Fibroblast of skin of right biceps (primary cell): ENCODE measurements at regions not wholly inside any gene's neighbourhood (a gene's known extent, or its start where the extent isn't known, plus 50 kb on each side); places are given as distances from the start of the nearest gene placed in this dataset.
"Not testable (repeated sequence)": the region's sequence is repeated elsewhere in the genome, so short reads cannot be mapped to it uniquely, and the experiment has no call there.

ENCODE experiments used
- DNase-seq: peaks from one replicate; pipeline ENCODE4 v3.0.0-alpha.2; 2013

DNA sequence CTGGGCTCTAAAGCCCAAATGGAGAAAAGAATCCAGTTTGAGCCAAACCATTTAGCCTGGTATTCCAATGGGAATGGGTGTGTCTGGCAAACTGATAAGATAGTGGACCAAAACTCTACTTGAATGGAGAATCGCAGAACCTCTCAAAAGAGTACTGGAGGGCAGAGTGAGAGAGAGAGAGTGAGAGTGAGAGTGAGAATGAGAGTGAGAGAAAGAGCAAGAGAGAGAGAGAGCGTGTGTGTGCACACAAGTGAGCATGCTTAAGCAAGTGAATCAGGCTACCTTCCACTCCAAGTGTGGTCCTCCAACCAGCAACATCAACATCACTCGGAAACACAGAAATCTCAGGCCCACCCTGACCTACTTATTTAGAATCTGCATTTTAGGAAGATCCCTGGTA lies 58.8 kb downstream of the UQCRFS1 start:
- DNase-seq, result no peak

DNA sequence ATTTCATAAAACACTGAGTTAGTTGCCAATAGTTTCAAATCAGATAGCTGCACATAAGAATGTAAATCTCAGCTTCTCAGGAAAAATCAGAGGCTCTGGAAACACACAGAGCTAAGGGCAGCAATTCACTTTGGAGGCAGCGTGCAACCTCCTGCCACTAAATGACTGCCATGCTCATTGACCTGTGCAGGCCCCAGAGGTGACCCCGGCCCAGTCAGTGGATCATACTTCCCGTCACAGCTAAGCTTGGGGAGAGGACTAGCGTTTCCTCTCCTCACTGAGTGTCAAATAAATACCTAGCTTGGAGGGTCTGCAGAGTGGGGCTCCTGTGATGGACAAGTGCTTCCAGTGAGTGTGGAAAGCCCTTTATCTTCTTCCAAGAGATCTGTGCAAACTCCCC lies 67.2 kb downstream of the UQCRFS1 start:
- DNase-seq, result no peak

DNA sequence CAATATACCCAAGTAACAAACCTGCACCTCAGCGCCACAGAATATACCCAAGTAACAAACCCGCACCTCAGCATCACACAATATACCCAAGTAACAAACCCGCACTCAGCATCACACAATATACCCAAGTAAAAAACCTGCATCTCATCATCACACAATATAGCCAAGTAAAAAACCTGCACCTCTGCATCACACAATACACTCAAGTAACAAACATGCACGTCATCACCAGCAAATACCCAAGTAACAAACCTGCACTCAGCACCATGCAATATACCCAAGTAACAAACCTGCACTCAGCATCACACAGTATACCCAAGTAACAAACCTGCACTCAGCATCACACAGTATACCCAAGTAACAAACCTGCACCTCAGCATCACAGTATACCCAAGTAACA lies 69.8 kb downstream of the UQCRFS1 start:
- DNase-seq, result no peak

DNA sequence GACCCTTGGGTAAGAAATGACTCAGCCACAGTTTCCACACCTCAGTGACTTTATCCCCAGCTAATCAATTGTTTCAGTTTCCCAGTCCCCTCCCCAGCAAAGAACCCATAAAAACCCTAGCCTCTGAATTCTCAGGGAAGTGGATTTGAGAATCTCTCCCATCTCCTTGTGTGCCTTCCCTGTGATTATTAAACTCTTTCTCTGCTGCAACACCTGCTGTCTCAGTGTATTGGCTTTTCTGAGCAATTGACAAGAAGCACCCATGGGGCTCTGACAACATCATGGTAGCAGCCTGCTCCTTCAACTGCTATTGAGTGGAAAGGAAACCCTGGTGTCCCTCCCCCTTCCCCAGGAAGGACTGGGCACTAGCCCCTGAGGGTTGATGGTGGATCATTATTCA lies 73.7 kb downstream of the UQCRFS1 start:
- no peak for DNase-seq

DNA sequence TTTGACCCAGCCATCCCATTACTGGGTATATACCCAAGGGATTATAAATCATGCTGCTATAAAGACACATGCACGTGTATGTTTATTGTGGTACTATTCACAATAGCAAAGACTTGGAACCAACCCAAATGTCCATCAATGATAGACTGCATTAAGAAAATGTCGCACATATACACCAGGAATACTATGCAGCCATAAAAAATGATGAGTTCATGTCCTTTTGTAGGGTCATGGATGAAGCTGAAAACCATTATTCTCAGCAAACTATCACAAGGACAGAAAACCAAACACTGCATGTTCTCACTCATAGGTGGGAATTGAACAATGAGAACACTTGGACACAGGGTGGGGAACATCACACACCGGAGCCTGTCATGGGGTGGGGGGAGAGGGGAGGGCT lies 74.7 kb downstream of the UQCRFS1 start:
- DNase-seq, result not testable (repeated sequence)

DNA sequence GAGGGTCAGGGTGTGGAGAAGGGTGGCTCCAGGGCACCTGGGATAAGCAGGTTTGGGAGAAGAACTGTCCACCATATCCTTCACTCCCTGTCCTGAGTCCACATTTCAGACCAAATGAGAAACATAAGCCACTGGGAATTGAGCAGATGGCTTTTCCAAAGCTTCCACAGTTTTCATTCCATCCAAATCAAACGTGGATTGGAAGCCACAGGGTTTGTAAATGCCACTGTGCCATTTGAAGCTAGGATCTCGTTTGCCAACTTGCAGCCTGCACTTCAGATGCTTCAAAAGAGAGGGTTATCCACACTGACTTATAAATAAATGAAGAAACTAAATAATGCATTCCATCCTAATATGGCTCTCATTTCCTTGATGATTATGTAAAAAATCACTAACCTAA lies 81.5 kb downstream of the UQCRFS1 start:
- no peak for DNase-seq

DNA sequence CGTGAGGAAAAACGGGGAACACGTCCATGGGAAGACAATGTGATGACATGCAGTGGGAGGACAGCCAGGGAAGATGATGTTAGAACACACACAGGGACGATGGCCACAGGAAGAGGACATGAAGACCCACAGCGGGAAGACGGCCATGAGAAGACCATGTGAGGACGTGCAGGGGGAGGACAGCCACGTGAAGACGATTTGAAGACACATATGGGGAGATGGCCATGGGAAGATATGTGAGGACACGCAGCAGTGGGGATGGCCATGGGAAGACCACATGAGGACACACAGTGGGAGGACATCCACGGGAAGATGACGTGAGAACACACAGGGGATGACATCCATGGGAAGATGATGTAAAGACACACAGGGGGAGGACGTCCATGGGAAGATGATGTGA lies 83.8 kb downstream of the UQCRFS1 start:
- no peak for DNase-seq

DNA sequence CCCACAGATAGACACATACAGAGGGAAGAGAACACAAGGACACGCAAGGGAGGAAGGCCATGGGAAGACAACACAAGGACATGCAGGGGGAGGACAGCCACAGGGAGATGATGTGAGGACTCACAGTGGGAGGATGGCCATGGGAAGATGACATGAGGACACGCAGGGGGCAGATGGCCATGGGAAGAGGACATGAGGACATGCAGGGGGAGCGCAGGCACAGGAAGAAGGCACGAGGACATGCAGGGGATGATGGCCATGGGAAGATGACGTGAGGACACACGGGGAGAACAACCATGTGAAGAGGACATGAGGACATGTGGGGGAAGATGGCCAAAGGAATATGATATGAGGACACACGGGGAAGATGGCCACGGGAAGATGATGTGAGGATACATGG lies 84.7 kb downstream of the UQCRFS1 start:
- no peak for DNase-seq

DNA sequence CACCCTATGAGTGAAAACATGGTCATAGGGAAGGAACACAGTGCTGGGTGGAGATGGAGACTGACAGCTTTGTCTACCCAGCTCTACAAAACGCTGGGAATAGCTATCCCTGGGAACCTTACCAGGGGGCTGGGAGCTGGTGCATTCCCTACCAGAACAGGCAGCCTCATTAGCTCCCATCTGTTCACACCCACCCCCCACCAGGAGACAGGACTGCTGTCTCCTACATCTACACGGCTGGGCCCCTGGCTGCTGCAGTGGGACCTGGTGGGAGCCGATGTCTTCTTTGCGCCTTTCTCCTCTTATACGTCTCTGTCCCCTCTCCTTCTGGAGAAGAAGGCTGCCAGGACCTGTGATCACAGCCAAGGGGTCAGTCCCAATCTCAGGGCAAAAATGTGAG lies 90.8 kb downstream of the UQCRFS1 start:
- DNase-seq, result no peak

DNA sequence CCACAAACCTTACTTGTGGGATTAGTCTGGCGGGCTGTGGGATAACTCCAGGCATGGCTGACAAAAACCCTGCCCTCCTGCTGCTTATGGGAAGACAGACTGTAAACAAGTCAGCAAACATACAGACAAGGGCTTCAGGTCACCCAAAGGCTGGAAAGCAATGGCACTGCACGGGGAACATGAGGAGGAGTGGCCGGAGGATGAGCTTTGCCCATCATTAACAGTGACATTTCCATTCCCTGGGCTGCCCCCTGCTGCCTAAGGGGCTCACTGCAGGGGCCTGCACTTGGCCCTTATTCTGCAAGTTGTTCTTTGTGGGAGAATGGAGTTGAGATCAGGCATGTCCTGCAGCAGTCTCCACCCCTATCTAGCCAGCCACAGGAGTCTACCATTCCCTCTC lies 91.3 kb downstream of the UQCRFS1 start:
- DNase-seq, result peak; percentile 7

DNA sequence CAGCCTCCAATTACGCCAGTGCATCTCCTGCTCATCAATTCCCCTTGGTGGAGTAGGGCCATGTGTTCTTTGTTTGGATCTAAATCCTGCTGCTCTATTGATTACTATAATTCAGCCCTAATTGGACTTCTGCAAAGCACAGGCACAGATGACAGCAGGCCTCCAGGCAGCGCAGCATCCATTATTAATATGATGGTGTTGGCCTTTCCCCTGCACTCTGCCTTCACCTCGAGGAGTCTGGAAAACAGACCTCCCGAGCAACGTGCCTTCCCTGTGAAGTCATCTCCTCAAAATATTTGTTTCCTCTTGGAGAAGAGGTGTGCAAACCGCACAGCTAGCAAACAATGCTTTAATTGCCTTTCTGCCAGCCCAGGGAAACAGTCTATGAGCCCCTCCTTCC lies 92.5 kb downstream of the UQCRFS1 start:
- no peak for DNase-seq

DNA sequence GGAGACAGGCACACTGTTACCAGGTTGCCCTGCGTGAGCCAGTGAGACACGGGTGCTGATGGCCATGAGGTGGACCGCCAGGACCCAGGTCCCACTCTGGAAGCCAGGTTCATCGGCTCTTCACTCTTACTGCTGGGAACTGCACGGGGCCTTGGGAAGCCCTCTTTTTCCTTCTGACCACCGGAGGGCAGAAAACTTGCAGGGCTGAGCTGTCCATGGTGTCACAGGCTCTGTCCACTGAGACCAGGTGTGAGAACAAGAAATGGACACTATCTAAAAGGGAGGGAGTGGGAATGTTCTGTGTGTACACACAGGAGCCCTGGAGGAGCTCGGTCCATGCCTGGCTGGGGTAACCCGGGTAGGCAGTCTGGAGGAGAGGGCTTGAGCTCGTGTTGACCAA lies 93.4 kb downstream of the UQCRFS1 start:
- DNase-seq, result peak; percentile 3

DNA sequence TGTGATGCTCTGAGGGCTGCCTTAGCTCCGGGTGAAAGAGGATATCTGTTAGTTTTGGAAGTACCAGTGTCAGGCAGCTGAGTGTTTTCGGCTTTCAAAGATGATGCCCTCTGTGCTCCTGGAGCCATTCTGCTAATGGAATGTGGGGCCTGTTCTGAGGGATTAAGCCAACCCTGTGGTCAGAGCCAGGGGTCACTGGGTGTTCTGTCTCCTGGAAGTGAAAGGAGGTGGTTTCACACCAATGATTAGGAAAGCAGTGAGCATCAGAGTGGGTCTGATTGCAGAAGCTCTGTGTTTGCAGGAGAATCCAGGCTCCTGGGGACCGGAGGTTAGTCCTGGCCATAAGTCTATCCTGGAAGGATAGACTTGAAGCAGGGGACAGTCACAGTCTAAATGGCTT lies 94.6 kb downstream of the UQCRFS1 start:
- no peak for DNase-seq

DNA sequence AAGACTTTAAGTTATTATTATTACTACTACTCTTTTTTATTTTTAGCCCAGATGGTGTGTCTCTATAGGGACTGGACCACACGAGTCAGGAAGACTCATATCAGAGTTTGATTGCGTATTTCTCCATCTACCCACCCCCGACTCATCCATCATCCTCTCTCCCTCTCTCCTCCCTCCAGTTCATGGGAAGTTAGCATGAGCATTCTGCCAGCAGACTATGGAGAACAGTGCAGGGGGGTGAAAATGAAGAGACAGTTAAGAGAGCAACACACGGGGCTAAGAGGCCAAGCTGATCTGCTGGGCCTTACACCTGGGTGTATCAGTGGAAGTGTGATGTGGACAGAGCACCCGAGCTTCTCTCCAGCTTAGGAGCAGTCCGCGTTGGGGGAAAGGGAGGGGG lies 95.0 kb downstream of the UQCRFS1 start:
- no peak for DNase-seq

DNA sequence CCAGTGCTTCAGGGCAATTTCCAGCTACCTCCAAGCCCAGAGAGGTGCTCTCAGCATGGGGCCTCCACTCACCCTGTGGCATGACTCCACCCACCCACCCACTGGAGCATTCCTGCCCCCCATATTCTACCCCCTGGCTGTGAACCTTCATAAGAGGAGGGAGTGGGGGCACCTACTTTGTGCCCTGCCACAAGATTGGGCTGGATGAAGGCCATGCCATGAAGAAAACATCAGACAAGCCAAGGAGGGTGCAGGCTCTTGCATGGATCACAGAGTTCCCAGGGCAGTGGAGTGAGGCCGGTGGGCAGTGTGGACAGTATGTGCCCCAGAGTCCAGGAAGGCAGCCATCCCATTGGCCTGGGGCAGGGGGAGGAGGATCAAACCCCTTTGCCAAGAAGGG lies 97.8 kb downstream of the UQCRFS1 start:
- no peak for DNase-seq

DNA sequence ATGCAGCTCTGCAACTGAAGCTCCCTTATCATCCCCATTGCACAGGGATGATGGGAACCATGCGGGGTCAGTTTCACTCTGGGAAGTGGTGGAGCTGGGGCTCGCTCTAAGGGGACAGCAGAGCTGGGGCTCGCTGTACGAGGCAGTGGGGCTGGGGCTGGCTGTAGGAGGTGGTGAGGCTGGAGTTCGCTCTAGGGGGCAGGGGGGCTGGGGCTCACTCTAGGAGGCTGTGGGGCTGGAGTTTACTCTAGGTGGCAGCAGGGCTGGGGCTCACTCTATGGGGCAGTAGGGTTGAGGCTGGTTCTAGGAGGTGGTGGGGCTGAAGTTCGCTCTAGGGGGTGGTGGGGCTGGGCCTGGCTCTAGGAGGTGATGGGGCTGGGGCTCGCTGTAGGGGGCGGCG lies 99.1 kb downstream of the UQCRFS1 start:
- DNase-seq, result no peak

DNA sequence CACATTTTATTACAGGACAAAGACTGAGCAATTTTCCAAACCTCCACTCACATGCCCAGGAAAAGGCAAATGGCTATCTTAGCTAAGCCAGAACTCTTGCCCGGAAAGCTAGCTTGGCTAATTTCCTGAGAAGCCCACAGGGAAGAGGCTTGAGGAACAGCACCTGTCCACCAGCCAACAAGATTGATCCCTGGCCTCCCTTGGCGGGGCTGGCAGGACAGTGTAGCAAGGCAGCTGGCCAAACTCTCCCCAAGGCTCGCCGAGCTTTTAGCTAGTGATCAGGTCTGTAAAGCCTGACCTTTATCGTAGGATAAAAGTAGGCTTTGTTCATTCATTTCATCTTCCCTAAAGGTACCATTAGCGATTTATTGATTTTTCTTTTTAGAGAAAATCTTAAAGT lies 101.4 kb downstream of the UQCRFS1 start:
- DNase-seq, result no peak

DNA sequence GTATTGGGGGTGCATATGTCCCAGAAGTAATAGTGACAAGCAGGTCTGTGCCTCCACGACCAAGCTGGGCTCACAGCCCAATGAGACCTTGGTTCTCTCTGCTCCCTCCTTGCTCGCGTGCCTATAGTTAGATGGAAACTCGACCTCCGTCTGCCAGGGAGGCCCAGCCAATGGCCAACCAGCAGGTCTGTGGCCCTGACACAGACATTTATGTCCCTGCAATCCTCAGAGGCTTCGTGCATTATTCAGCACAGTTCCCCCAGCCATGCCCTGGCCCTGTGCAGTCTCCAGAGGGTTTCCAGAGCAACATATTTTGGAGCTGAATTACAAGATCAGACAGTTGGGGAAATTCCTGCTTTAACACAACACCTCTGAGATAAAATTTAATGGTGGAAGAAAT lies 105.1 kb downstream of the UQCRFS1 start:
- DNase-seq, result no peak

DNA sequence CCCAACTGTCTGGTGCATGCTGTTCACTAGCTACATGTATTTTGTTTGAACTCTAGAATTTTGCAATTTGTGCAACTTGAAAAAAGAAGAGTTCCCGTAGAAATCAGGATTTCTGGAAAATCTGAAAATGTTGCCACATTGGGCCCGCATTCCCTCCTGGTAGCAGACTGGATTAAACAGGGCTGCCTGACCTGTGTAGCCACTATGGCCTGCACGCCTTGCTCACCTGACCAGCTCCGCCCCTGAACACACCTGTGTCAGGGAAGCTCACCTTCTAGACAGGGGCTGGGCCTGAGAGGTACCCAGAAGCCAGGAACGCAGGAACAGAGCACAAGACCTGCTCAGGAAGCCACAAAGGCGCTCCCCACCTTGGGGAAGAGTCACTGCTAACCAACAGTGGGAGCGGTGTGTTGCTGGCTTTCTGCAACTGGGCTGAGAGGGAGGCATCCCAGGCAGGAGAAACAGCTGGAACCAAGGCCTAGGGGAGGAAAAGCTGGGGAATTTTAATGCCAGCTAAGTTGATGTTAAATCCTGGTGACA lies 106.5 kb downstream of the UQCRFS1 start:
- DNase-seq, result no peak

DNA sequence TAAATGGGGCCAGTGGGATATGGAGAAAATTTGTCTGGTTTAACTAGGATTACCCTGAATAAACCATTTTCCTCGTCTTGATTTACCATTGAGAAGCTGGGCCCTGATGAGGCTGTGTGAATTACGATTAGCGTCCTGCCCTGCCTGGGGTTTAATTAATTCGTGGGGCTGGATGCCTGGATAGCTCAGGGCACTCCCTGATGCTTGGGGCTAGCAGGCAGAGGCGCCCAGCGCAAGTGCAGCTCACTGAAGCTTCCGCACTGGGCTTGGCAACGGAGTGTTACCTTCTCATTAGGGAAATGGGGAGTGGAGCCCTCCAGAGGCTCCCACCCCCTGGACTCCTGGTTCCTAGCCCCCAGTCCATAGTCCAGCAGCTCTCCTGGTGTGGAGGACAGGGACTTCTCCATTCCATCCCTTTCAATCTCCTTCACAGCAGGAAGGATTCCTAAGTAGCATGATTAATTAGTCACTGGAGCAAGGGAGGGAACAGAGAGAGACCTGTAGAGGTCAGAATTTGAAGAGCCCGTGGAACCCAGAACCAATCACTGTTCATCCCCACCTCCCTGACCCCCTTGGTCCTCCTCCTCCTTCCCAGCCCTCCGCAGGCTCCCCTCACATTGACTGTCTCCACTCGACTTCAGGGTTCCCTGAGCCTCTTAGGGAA lies 107.2 kb downstream of the UQCRFS1 start:
- DNase-seq, result no peak

DNA sequence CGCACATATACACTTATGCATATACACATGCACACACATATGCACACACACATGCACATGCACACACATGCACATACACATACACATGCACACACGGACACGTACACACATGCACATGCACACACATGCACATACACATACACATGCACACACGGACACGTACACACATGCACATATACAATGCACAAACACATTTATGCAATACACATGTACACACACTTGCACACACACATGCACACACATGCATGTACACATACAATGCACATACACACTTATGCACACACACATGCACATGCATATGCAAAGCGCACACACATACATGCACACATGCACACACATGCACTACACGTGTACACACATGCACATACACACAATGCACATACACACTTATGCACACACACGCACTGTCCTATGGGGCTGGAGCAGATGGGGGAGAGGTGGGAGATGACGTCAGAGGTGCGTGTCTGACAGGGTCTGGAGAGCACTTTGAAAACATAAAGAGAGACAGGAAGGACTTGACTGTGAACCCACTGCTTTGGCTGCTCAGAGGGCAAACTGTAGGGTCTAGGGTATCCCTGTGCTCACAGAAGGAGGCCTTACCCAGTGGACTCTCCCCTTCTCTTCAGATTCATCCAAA lies 108.2 kb downstream of the UQCRFS1 start:
- no peak for DNase-seq

DNA sequence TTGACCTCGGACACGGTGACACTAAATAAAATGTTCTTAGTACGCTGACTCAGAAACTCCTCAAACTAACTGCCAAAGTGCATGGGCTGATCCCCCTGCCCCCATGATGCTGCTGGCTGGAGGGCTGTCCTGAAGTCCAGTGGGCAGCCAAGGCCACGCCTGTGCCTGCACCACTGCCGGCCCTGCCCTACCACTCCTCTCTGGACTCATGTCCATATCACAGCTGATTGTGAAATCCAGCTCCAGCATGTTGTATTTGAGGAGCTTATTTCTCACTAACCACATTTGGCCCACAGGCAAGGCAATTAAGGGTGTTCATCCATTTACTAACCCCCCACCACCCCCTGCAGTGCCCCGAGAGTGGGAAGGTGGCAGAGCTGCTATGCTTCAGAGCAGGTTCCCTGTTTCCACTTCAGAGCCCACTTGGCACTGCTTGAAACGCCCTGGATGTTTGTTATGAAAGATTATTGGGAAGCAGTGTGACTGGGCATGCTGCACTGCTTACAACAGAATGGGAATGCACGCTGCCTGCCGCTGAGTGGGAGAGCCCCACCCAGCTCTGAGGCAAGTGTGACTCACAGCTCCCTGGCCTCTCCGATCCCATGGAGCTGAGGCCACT lies 114.0 kb downstream of the UQCRFS1 start:
- DNase-seq, result peak; percentile 71

DNA sequence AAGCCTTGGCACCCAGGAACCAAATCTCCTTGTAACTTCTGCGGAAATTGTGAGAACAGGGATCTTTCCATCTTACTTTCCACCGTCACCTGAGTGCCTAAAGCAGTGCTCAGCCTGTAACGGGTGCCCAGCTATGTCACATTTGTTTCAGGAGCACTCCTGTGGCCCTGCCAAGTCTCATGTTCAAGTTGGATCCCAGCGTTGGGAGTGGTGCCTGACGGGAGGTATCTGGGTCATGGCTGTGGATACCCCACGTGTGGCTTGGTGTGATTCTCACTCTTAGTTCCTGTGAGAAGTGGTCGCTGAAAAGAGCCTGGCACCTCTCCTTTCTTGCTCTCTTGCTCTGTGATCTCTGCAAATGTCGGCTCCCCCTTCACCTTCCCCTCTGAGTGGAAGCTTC lies 114.9 kb downstream of the UQCRFS1 start:
- no peak for DNase-seq

DNA sequence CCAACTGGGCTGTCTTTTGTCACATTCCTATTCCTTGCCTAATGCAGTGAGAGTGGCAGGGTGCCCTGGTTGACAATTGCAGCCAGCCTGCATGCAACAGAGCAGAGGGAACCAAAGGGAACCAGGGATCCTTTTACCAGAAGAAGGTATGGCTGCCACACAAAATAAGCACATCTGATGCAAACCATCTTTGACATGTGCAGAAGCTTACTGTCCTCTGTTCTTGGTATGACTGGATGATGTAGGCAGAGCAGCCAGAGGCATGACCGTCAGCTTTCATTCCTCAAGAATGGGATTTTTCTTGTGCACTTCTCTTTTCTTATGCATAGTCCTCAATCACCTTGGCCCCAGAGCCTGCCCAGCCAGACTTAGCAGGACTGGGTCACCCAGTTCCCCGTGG lies 116.1 kb downstream of the UQCRFS1 start:
- DNase-seq, result no peak

DNA sequence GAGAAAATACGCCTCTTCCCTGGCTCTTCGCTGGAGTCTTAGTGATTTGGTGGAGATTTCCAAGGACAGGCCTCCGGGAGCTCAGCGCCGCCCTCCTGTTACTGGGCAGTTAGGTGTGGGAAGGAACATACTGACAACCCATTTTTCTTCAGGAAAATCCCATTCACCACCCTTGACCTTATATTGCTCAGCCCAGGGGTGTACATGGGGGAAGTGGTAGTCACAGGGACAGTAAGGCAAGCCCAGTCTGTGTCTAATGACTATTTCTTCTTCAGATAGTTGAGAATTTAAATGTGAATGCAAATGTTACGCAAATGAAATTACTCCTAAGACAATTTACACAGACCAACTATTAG lies 119.4 kb downstream of the UQCRFS1 start:
- no peak for DNase-seq
